ENCODE measurements at regions not wholly inside any gene's neighbourhood (a gene's known extent, or its start where the extent isn't known, plus 50 kb on each side); places are given as distances from the start of the nearest gene placed in this dataset.

DNA sequence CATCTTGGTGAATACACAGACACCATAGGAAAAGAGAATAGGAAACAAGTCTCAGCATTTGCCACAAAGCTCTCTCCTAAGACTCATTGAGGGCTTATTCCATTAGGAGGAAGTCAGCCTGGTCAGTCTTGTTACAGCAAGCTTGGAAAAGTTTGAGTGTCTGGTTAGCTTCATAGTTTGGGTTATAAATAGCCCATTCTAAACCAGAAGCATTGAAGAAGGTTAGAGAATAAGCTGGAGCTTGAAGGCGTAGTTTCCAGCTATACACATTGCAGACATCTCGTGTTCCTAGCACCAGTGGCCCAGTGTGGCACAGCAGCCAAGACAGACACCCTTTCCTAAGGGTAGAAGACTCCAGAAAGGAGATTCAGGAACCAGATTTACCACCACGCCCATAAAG is 168.8 kb upstream of the RBM19 start:
- Histone ChIP-seq H3K79me2 (ENCODE audit: insufficient read depth, low read length) (no peaks in the 10 kb centered on the region), H3K27me3 (ENCODE audit: insufficient read depth, low read length) (peaks cover 40% of the 10 kb centered on the region), H3K4me1 (ENCODE audit: control insufficient read depth in 1 of 2, insufficient read depth in 2 of 2, low read length in 2 of 2) (no peaks in the 10 kb centered on the region), H2AFZ (ENCODE audit: low read depth, low read length, poor library complexity, severe bottlenecking) (no peak overlapping the region), H3K9me2 (ENCODE audit: insufficient read depth) (no peaks in the 10 kb centered on the region), H3K9ac (ENCODE audit: low read length) (no peak overlapping the region), H3K9me3 (ENCODE audit: control insufficient read depth in 1 of 2, insufficient read depth in 1 of 2, low read depth in 1 of 2, low read length in 2 of 2) (no peaks in the 10 kb centered on the region), H3K4me2 (ENCODE audit: low read length) (no peak overlapping the region), H4K20me1 (ENCODE audit: insufficient read depth) (no peaks in the 10 kb centered on the region), H3K27ac (ENCODE audit: low read depth, low read length) (no peak overlapping the region), H3K4me3 (replicated peaks in 1 of 2; ENCODE audit: low read depth in 1 of 2, low read length in 2 of 2) (no peak overlapping the region), H3K36me3 (ENCODE audit: control insufficient read depth in 1 of 2, insufficient read depth in 2 of 2, low read length in 2 of 2) (no peaks in the 10 kb centered on the region)
- RAD21 ChIA-PET (ENCODE audit: low non-redundant PET in 1 of 2, low total read pairs in 2 of 2, uncharacterized antibody in 2 of 2, unreplicated experiment in 2 of 2) = no interaction called here
- intact Hi-C loops (cut with micrococcal nuclease) = no loop called here
- no peak for ATAC-seq
- POLR2A ChIA-PET = no interaction called here
- TF ChIP-seq EGR1 (IDR thresholded peaks at IDR 0.05; ENCODE audit: low read depth) (no peak), YY1 (IDR thresholded peaks at IDR 0.05; ENCODE audit: extremely low read depth, insufficient replicate concordance, low read depth, low read length) (no peak), SIN3A (IDR thresholded peaks at IDR 0.05; ENCODE audit: low read depth) (no peak), ELF1 (IDR thresholded peaks at IDR 0.05; ENCODE audit: borderline replicate concordance, low read depth) (no peak), SRF (IDR thresholded peaks at IDR 0.05; ENCODE audit: low read depth) (no peak), POLR2A (IDR thresholded peaks at IDR 0.05; ENCODE audit: borderline replicate concordance, extremely low read depth, insufficient read depth, insufficient read length) (no peak), POLR2AphosphoS5 (IDR thresholded peaks at IDR 0.05; ENCODE audit: low read depth, low read length) (no peak), SP1 (IDR thresholded peaks at IDR 0.05; ENCODE audit: low read depth) (no peak)
- TF ChIP-seq, protein P1, sequence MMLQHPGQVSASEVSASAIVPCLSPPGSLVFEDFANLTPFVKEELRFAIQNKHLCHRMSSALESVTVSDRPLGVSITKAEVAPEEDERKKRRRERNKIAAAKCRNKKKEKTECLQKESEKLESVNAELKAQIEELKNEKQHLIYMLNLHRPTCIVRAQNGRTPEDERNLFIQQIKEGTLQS (IDR thresholded peaks at IDR 0.05) = no peak
- TF ChIP-seq, protein P2, sequence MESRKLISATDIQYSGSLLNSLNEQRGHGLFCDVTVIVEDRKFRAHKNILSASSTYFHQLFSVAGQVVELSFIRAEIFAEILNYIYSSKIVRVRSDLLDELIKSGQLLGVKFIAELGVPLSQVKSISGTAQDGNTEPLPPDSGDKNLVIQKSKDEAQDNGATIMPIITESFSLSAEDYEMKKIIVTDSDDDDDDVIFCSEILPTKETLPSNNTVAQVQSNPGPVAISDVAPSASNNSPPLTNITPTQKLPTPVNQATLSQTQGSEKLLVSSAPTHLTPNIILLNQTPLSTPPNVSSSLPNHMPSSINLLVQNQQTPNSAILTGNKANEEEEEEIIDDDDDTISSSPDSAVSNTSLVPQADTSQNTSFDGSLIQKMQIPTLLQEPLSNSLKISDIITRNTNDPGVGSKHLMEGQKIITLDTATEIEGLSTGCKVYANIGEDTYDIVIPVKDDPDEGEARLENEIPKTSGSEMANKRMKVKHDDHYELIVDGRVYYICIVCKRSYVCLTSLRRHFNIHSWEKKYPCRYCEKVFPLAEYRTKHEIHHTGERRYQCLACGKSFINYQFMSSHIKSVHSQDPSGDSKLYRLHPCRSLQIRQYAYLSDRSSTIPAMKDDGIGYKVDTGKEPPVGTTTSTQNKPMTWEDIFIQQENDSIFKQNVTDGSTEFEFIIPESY (IDR thresholded peaks at IDR 0.05; ENCODE audit: extremely low read depth, insufficient replicate concordance, low read length) = no peak
- TF ChIP-seq, protein P3, sequence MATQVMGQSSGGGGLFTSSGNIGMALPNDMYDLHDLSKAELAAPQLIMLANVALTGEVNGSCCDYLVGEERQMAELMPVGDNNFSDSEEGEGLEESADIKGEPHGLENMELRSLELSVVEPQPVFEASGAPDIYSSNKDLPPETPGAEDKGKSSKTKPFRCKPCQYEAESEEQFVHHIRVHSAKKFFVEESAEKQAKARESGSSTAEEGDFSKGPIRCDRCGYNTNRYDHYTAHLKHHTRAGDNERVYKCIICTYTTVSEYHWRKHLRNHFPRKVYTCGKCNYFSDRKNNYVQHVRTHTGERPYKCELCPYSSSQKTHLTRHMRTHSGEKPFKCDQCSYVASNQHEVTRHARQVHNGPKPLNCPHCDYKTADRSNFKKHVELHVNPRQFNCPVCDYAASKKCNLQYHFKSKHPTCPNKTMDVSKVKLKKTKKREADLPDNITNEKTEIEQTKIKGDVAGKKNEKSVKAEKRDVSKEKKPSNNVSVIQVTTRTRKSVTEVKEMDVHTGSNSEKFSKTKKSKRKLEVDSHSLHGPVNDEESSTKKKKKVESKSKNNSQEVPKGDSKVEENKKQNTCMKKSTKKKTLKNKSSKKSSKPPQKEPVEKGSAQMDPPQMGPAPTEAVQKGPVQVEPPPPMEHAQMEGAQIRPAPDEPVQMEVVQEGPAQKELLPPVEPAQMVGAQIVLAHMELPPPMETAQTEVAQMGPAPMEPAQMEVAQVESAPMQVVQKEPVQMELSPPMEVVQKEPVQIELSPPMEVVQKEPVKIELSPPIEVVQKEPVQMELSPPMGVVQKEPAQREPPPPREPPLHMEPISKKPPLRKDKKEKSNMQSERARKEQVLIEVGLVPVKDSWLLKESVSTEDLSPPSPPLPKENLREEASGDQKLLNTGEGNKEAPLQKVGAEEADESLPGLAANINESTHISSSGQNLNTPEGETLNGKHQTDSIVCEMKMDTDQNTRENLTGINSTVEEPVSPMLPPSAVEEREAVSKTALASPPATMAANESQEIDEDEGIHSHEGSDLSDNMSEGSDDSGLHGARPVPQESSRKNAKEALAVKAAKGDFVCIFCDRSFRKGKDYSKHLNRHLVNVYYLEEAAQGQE (IDR thresholded peaks at IDR 0.05; ENCODE audit: low read depth) = no peak
- no TSS peak for BruUV-seq (replicated peaks)
- CTCF ChIA-PET = no interaction called here
- no peak for DNase-seq (ENCODE audit: low read depth, low spot score)
